Astrocyte of the spinal cord (primary cell): ENCODE measurements at regions not wholly inside any gene's neighbourhood (a gene's known extent, or its start where the extent isn't known, plus 50 kb on each side); places are given as distances from the start of the nearest gene placed in this dataset.

Experiments used
- DNase-seq: peaks from one replicate; pipeline ENCODE4 v3.0.0; 2011; ENCODE audit warnings: low read depth, low spot score
- H3K4me3 ChIP-seq: 2 replicates; pipeline ENCODE4 v1.5.1; 2011; ENCODE audit warnings: low read depth, mild to moderate bottlenecking, low read length, moderate library complexity
- CTCF ChIP-seq: IDR thresholded peaks from 2 replicates; pipeline ENCODE4 v1.5.1; 2012; ENCODE audit warnings: low read depth, mild to moderate bottlenecking, low read length, inconsistent platforms
- in situ Hi-C: cut with HindIII; loops from 2 replicates; pipeline ENCODE4 v1.10.0; 2017; ENCODE audit warnings: low sequenced_read_pairs

DNA sequence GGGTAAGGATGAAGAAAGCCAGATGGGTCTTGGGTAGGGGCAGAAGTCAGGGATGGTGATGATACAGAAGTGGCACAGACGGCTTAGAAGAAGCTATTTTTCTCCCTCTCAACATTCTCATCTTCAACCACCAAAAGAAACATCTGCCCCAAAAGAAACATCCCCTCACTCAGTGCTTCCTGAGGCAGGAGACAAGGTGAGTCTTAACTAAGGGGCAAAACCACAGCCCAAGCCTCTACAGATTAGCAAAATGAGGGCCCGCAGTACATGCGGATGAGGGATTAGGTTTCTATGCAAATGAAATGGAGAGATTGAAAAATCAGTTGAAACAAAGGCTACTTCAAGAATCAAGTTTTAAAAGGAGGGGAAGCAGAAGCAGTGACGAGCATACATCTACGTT lies 241.3 kb upstream of the CCDC196 start:
- no peak for DNase-seq
- no peak for TF ChIP-seq CTCF
- H3K4me3 ChIP-seq, result no peak overlapping the region
- in situ Hi-C loops, result no loop called here

- in situ Hi-C loops, result no loop called here
- TF ChIP-seq CTCF, result no peak
- no peak overlapping the region for H3K4me3 ChIP-seq
- DNase-seq, result no peak
Observed at GRCh38 chr14:66247662-66248193, 238.4 kb upstream of the CCDC196 start.

GRCh38 chr14:66248256-66248655 lies 237.9 kb upstream of the CCDC196 start:
- in situ Hi-C loops, result no loop called here
- DNase-seq, result no peak
- no peak overlapping the region for H3K4me3 ChIP-seq
- no peak for TF ChIP-seq CTCF

DNA sequence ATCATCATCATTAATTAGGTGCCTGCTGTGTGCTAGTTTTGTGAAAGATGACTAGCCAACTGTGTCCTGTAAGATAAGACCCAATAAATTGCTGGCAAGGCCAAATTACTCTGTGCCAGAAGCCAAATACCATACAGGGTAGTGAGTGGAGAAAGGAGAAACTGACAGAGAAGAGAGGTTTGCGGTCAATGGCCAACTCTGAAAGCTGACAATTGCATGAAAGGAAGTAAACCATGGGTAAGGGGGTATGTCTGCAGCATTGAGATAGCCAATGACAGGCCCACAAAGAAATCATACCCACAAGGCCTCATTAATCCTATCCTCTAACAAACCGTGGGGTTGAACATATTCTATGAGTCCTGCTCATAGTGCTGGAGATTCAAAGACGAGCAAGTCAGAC lies 236.6 kb upstream of the CCDC196 start:
- TF ChIP-seq CTCF, result no peak
- no peak for DNase-seq
- no peak overlapping the region for H3K4me3 ChIP-seq
- in situ Hi-C loops, result no loop called here

- no peak for TF ChIP-seq CTCF
- DNase-seq, result no peak
- H3K4me3 ChIP-seq, result no peak overlapping the region
- in situ Hi-C loops, result no loop called here
Observed at GRCh38 chr14:66254038-66254437, 232.1 kb upstream of the CCDC196 start.

GRCh38 chr14:66268802-66269334 lies 217.3 kb upstream of the CCDC196 start:
- no peak for DNase-seq
- in situ Hi-C loops, result no loop called here
- TF ChIP-seq CTCF, result no peak
- H3K4me3 ChIP-seq, result no peak overlapping the region
